CD14-positive monocyte (primary cell): ENCODE measurements at regions not wholly inside any gene's neighbourhood (a gene's known extent, or its start where the extent isn't known, plus 50 kb on each side); places are given as distances from the start of the nearest gene placed in this dataset.

Experiments
- DNase-seq, 3 donors: peaks; one replicate each; pipeline ENCODE4 v3.0.0-alpha.2; 2011 to 2022
- H2AFZ ChIP-seq: 2 replicates; pipeline ENCODE4 v1.6.0; 2012; ENCODE audit warnings: mild to moderate bottlenecking, low read depth, low read length, inconsistent platforms; ENCODE audit not compliant: insufficient read depth, poor library complexity, severe bottlenecking
- H3K27ac ChIP-seq, 2 donors: 1 replicate in 1 of 2; 2 replicates in 1 of 2; pipeline ENCODE4 v1.5.1; 2012 to 2013; ENCODE audit warnings: low read length in 2 of 2, control low read depth in 1 of 2, inconsistent platforms in 1 of 2, low read depth in 1 of 2, mild to moderate bottlenecking in 1 of 2
- H3K27me3 ChIP-seq, 2 donors: one replicate each; pipeline versions ENCODE4 v1.6.0 to v1.6.1; 2011 to 2013; ENCODE audit warnings: low read length in 2 of 2; ENCODE audit not compliant: control insufficient read depth in 2 of 2, insufficient read depth in 2 of 2
- H3K36me3 ChIP-seq, 2 donors: replicated peaks in 1 of 2; 1 replicate in 1 of 2; 2 replicates in 1 of 2; pipeline versions ENCODE4 v1.5.1 to v1.6.1; 2012 to 2013; ENCODE audit warnings: low read length in 2 of 2, control low read depth in 1 of 2, inconsistent platforms in 1 of 2, mild to moderate bottlenecking in 1 of 2; ENCODE audit not compliant: insufficient read depth in 2 of 2, control insufficient read depth in 1 of 2
- H3K4me1 ChIP-seq, 2 donors: 1 replicate in 1 of 2; 2 replicates in 1 of 2; pipeline versions ENCODE4 v1.5.1 to v1.6.1; 2012 to 2013; ENCODE audit warnings: low read length in 2 of 2, control low read depth in 1 of 2, inconsistent platforms in 1 of 2, mild to moderate bottlenecking in 1 of 2, moderate library complexity in 1 of 2; ENCODE audit not compliant: insufficient read depth in 2 of 2, control insufficient read depth in 1 of 2
- H3K4me2 ChIP-seq: replicated peaks from 2 replicates; pipeline ENCODE3; 2012; ENCODE audit warnings: low read length, moderate library complexity, mild to moderate bottlenecking; ENCODE audit not compliant: poor library complexity, severe bottlenecking; ENCODE audit errors: extremely low read depth
- H3K4me3 ChIP-seq, 3 experiments: fragments of 200-600 bp in 1 of 3; sonication (generic) in 1 of 3; replicated peaks in 1 of 3; 1 replicate in 2 of 3; 2 replicates in 1 of 3; pipeline ENCODE4 v1.5.1; 2011 to 2013; ENCODE audit warnings: low read length in 3 of 3, mild to moderate bottlenecking in 3 of 3, control low read depth in 2 of 3, low read depth in 2 of 3, inconsistent platforms in 1 of 3, moderate library complexity in 1 of 3
- H3K79me2 ChIP-seq: 2 replicates; pipeline ENCODE4 v1.6.0; 2012; ENCODE audit warnings: mild to moderate bottlenecking, control low read depth, inconsistent platforms, low read length, moderate library complexity; ENCODE audit not compliant: insufficient read depth
- H3K9ac ChIP-seq: 2 replicates; pipeline ENCODE4 v1.6.0; 2017; ENCODE audit warnings: low read length, mild to moderate bottlenecking; ENCODE audit not compliant: insufficient read depth, poor library complexity, severe bottlenecking
- H3K9me3 ChIP-seq, 2 donors: replicated peaks in 1 of 2; 1 replicate in 1 of 2; 2 replicates in 1 of 2; pipeline versions ENCODE4 v1.5.1 to v1.6.1; 2012 to 2013; ENCODE audit warnings: low read length in 2 of 2, control low read depth in 1 of 2; ENCODE audit not compliant: control insufficient read depth in 1 of 2, insufficient read depth in 1 of 2
- H4K20me1 ChIP-seq: 2 replicates; pipeline ENCODE4 v1.6.0; 2012; ENCODE audit warnings: mild to moderate bottlenecking, low read length, control low read depth, moderate library complexity; ENCODE audit not compliant: insufficient read depth
- H3K27ac Mint-ChIP-seq, 7 donors: one replicate each; pipeline ENCODE4 v1.8.0; 2020; ENCODE audit warnings: mild to moderate bottlenecking in 7 of 7, mixed read lengths in 7 of 7, moderate library complexity in 6 of 7, inconsistent platforms in 2 of 7
- H3K27me3 Mint-ChIP-seq, 3 donors: one replicate each; pipeline ENCODE4 v1.8.0; 2021 to 2022; ENCODE audit warnings: low read depth in 3 of 3, mild to moderate bottlenecking in 3 of 3, mixed read lengths in 3 of 3, moderate library complexity in 3 of 3, inconsistent platforms in 1 of 3
- H3K36me3 Mint-ChIP-seq, 2 donors: one replicate each; pipeline ENCODE4 v1.8.0; 2020; ENCODE audit warnings: mixed read lengths in 2 of 2, inconsistent platforms in 1 of 2, mild to moderate bottlenecking in 1 of 2
- H3K4me1 Mint-ChIP-seq: one replicate; pipeline ENCODE4 v1.8.0; 2020; ENCODE audit warnings: mild to moderate bottlenecking, mixed read lengths
- H3K4me3 Mint-ChIP-seq, 2 donors: one replicate each; pipeline ENCODE4 v1.8.0; 2020; ENCODE audit warnings: mild to moderate bottlenecking in 2 of 2, mixed read lengths in 2 of 2, moderate library complexity in 1 of 2
- H3K9me3 Mint-ChIP-seq, 7 donors: one replicate each; pipeline ENCODE4 v1.8.0; 2020 to 2022; ENCODE audit warnings: mixed read lengths in 7 of 7, mild to moderate bottlenecking in 6 of 7, moderate library complexity in 6 of 7, inconsistent platforms in 2 of 7
- WGBS: methylation state at CpG from one replicate; pipeline ENCODE4 v1.1.5; 2013; ENCODE audit warnings: missing lambda C conversion rate; ENCODE audit not compliant: insufficient coverage; 5-methylcytosine and 5-hydroxymethylcytosine counted together
- intact Hi-C, 2 donors: fragments of 100-400 bp; cut with micrococcal nuclease; formaldehyde crosslinking; loops; one replicate each; pipeline versions ENCODE4 v1.15.0 to v1.15.1; 2023
- TF ChIP-seq, protein P1 (sequence below): fragments of 200-600 bp; IDR thresholded peaks from one replicate; pipeline ENCODE4 v1.8.0; 2022; ENCODE audit warnings: antibody characterized with exemption, mild to moderate bottlenecking

GRCh38 chr16:87143661-87144121, 173.5 kb downstream of the C16orf95 start:
- Histone ChIP-seq H3K9me3 (peaks cover 0 to 6% of the 10 kb centered on the region in 2 donors), H3K4me3 (no peak overlapping the region), H4K20me1 (no peaks in the 10 kb centered on the region), H2AFZ (no peak overlapping the region), H3K4me1 (no peaks in the 10 kb centered on the region), H3K9ac (no peak overlapping the region), H3K36me3 (no peaks in the 10 kb centered on the region), H3K27ac (no peak overlapping the region), H3K79me2 (no peaks in the 10 kb centered on the region), H3K27me3 (no peaks in the 10 kb centered on the region), H3K4me2 (no peak overlapping the region)
- Mint-ChIP-seq H3K9me3 (peaks cover 2 to 19% (median 6%) of the 10 kb centered on the region in 7 donors), H3K36me3 (no peaks in the 10 kb centered on the region), H3K27me3 (peaks cover 3 to 10% (median 9%) of the 10 kb centered on the region in 3 donors), H3K4me3 (no peak overlapping the region), H3K4me1 (no peaks in the 10 kb centered on the region), H3K27ac (no peak overlapping the region)
- TF ChIP-seq, protein P1, sequence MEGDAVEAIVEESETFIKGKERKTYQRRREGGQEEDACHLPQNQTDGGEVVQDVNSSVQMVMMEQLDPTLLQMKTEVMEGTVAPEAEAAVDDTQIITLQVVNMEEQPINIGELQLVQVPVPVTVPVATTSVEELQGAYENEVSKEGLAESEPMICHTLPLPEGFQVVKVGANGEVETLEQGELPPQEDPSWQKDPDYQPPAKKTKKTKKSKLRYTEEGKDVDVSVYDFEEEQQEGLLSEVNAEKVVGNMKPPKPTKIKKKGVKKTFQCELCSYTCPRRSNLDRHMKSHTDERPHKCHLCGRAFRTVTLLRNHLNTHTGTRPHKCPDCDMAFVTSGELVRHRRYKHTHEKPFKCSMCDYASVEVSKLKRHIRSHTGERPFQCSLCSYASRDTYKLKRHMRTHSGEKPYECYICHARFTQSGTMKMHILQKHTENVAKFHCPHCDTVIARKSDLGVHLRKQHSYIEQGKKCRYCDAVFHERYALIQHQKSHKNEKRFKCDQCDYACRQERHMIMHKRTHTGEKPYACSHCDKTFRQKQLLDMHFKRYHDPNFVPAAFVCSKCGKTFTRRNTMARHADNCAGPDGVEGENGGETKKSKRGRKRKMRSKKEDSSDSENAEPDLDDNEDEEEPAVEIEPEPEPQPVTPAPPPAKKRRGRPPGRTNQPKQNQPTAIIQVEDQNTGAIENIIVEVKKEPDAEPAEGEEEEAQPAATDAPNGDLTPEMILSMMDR: no peak
- 95% methylated on average over 15 of the region's 15 CpGs for WGBS
- intact Hi-C loops: no loop called here
- no peak for DNase-seq

- H2AFZ ChIP-seq: no peak overlapping the region
- Mint-ChIP-seq H3K36me3 (no peaks in the 10 kb centered on the region), H3K27me3 (peaks cover 3 to 10% (median 9%) of the 10 kb centered on the region in 3 donors), H3K27ac (no peak overlapping the region), H3K4me1 (no peaks in the 10 kb centered on the region), H3K9me3 (peaks cover 3 to 20% (median 7%) of the 10 kb centered on the region in 7 donors), H3K4me3 (no peak overlapping the region)
- no peaks in the 10 kb centered on the region for H3K4me1 ChIP-seq
- H3K79me2 ChIP-seq: no peaks in the 10 kb centered on the region
- no peak overlapping the region for H3K4me3 ChIP-seq
- no peak overlapping the region for H3K9ac ChIP-seq
- DNase-seq: no peak
- H3K4me2 ChIP-seq: no peak overlapping the region
- no peaks in the 10 kb centered on the region for H3K36me3 ChIP-seq
- TF ChIP-seq, protein P1: no peak
- WGBS: 96% methylated on average over 10 of the region's 11 CpGs
- intact Hi-C loops: no loop called here
- no peak overlapping the region for H3K27ac ChIP-seq
- H4K20me1 ChIP-seq: no peaks in the 10 kb centered on the region
- H3K27me3 ChIP-seq: no peaks in the 10 kb centered on the region
- peaks cover under 1 to 7% of the 10 kb centered on the region in 2 donors for H3K9me3 ChIP-seq
Observed at GRCh38 chr16:87144232-87144631, 173.0 kb downstream of the C16orf95 start.
